T-helper 1 cell treated with Interleukin-12 subunit alpha and Interleukin-12 subunit beta and Interleukin-4 antibody, amounts not matched to agents 30 μg/mL and 1 μg/mL, for 36 hours (primary cell): ENCODE measurements at regions not wholly inside any gene's neighbourhood (a gene's known extent, or its start where the extent isn't known, plus 50 kb on each side); places are given as distances from the start of the nearest gene placed in this dataset.

ENCODE experiments used
- H3K27ac Mint-ChIP-seq: one replicate; pipeline ENCODE4 v1.8.0; 2021; ENCODE audit warnings: mild to moderate bottlenecking, mixed read lengths
- H3K27me3 Mint-ChIP-seq: one replicate; pipeline ENCODE4 v1.8.0; 2021; ENCODE audit warnings: low read depth, mixed read lengths
- H3K36me3 Mint-ChIP-seq: one replicate; pipeline ENCODE4 v1.8.0; 2021; ENCODE audit warnings: low read depth, mixed read lengths
- H3K4me1 Mint-ChIP-seq: one replicate; pipeline ENCODE4 v1.8.0; 2021; ENCODE audit warnings: low read depth, mixed read lengths
- H3K4me3 Mint-ChIP-seq: one replicate; pipeline ENCODE4 v1.8.0; 2021; ENCODE audit warnings: mild to moderate bottlenecking, moderate library complexity, mixed read lengths
- H3K9me3 Mint-ChIP-seq: one replicate; pipeline ENCODE4 v1.8.0; 2021; ENCODE audit warnings: mixed read lengths

DNA sequence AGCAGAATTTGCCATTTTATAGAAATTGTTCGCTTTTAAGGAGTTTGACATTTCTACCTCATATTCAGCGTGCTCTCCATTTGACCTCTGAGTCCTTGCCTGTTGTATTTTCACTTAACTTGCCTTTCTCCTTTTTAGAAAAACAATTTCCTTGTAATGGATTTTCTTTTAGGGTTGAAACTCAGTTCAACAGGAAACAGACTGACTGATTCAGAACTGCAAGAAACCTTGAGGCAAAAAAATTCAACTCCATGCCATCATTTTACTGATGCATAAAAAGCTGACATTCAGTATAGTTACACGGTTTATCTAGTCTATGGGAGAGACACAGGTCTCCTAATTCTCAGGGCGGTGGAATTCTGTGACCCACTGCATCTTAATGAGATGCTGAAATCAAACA lies 59.8 kb downstream of the MRPS30 start:
- Mint-ChIP-seq H3K27ac (no peak overlapping the region), H3K27me3 (peaks cover 9% of the 10 kb centered on the region), H3K4me1 (peaks cover 5% of the 10 kb centered on the region), H3K9me3 (no peaks in the 10 kb centered on the region), H3K4me3 (no peak overlapping the region), H3K36me3 (no peaks in the 10 kb centered on the region)

GRCh38 chr5:44869928-44870327 lies 61.2 kb downstream of the MRPS30 start:
- Mint-ChIP-seq H3K36me3 (peaks cover 2% of the 10 kb centered on the region), H3K9me3 (peaks cover 4% of the 10 kb centered on the region), H3K4me3 (no peak overlapping the region), H3K27me3 (peaks cover 5% of the 10 kb centered on the region), H3K4me1 (peaks cover 5% of the 10 kb centered on the region), H3K27ac (no peak overlapping the region)

GRCh38 chr5:44870430-44870829 lies 61.7 kb downstream of the MRPS30 start:
- Mint-ChIP-seq H3K9me3 (peaks cover 4% of the 10 kb centered on the region), H3K27ac (no peak overlapping the region), H3K4me3 (no peak overlapping the region), H3K36me3 (peaks cover 2% of the 10 kb centered on the region), H3K27me3 (peaks cover 5% of the 10 kb centered on the region), H3K4me1 (peaks cover 8% of the 10 kb centered on the region)

DNA sequence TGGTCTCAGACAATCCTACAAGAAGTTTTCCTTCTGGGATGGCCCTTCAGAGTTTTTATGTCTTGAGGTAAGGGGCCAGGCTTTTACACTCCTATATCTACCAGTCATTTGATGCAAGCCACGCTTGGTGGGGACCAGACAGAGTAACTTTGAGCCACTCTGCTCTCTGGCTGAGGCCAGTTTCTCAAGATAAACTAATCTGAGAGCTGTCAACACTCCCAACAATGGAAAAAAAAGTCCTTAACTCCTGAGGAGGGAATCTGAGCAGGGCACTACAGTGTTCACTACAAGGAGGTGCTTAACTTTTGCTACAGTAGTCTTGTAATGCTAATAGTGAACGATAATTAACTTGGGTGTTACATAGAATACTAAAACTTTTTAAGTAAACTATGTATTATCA lies 62.7 kb downstream of the MRPS30 start:
- no peak overlapping the region for H3K4me3 Mint-ChIP-seq
- H3K9me3 Mint-ChIP-seq, result peaks cover 8% of the 10 kb centered on the region
- H3K27me3 Mint-ChIP-seq, result no peaks in the 10 kb centered on the region
- no peak overlapping the region for H3K27ac Mint-ChIP-seq
- H3K36me3 Mint-ChIP-seq, result peaks cover 4% of the 10 kb centered on the region
- H3K4me1 Mint-ChIP-seq, result peaks cover 17% of the 10 kb centered on the region

DNA sequence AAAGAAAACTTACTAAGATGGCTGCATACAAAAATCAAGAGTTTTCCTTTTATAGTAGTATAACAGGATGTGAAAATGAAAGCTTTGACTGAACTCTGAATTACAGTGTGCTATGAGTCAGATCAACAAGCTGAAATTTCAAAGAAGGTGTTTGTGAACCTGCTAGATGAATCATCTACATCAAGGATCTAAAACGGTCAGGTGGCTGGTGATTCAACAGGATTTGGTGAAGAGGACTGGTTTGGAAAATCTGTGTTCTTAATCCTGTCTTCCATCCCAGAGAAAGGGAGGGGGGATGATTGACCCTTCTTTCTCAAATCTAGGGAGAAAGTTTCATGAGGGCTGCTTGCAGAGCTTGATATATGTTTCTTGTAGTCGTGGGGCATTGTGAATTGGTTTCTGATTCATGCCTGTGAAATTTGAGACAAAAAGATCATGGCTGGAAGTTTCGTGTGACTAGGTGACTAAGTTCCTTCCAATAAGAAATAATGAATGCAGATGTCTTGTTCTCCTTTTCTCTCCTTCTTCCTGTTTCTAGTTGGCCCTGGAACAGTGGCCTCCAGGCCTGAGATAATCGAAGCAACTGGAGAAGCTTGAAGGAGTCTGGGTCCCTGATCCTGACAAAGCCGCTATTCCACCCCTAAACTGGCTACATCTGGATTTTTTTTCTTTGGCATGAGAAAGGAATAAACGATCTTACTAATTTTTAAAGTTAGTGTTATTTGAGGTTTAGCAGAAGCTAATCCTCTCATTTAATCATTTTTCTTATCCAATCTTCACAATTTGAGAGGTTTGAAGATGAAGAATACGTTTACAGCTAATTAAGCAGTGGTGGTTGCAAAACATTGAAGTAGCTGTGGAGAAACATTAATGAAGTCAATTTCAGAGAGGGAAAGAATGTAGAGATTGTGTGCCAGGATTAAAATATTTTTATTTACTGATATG lies 67.2 kb downstream of the MRPS30 start:
- Mint-ChIP-seq H3K4me1 (peaks cover 12% of the 10 kb centered on the region), H3K27ac (peak overlapping the region; percentile 86), H3K36me3 (peaks cover 7% of the 10 kb centered on the region), H3K9me3 (peaks cover 8% of the 10 kb centered on the region), H3K27me3 (no peaks in the 10 kb centered on the region), H3K4me3 (peak overlapping the region; percentile 46)

DNA sequence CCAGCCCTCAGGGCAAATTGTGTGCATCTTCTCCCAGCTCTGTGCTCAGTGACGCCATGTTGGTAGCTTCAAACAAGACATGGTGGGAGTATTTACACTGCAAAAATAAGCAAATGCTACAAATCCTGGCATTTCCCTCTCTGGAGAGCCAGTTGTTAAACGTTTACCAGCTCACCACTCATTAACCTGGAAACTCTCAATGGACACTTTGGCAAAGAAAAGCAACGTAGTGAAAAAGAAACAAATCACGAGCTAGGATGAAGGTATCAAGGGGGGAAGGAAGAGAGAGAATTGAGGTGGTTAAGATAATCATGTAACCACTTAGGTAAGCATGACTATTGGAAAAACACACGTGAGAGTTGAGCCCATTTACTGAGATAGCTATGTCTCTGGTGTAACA lies 72.5 kb downstream of the MRPS30 start:
- H3K9me3 Mint-ChIP-seq, result peaks cover 7% of the 10 kb centered on the region
- peaks cover 4% of the 10 kb centered on the region for H3K4me1 Mint-ChIP-seq
- H3K4me3 Mint-ChIP-seq, result no peak overlapping the region
- H3K36me3 Mint-ChIP-seq, result peaks cover 3% of the 10 kb centered on the region
- H3K27ac Mint-ChIP-seq, result no peak overlapping the region
- H3K27me3 Mint-ChIP-seq, result no peaks in the 10 kb centered on the region

- Mint-ChIP-seq H3K4me1 (peaks cover 3% of the 10 kb centered on the region), H3K36me3 (no peaks in the 10 kb centered on the region), H3K27me3 (no peaks in the 10 kb centered on the region), H3K9me3 (peaks cover 6% of the 10 kb centered on the region), H3K27ac (no peak overlapping the region), H3K4me3 (no peak overlapping the region)
These were observed 75.3 kb downstream of the MRPS30 start for GRCh38 chr5:44884036-44884435.

DNA sequence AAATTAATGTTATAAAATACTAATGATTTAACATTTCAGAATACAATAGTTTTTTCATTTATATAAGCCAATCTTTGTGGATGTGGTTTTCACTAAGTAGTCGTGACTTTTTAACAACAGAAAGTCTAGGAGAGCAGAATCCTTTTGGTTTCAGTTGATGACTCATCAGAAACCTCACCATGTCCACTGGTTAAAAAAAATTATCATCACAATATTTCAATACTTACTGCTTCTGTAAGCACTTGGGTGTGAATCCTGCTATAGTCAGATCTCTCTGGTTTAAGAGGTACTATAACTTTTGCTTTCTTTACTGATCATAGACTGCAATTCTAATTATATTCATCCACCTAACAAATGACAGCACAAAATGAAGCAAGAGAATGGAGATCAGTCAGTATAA lies 77.2 kb downstream of the MRPS30 start:
- Mint-ChIP-seq H3K27me3 (no peaks in the 10 kb centered on the region), H3K4me1 (peaks cover 3% of the 10 kb centered on the region), H3K36me3 (no peaks in the 10 kb centered on the region), H3K4me3 (no peak overlapping the region), H3K27ac (no peak overlapping the region), H3K9me3 (peaks cover 6% of the 10 kb centered on the region)

DNA sequence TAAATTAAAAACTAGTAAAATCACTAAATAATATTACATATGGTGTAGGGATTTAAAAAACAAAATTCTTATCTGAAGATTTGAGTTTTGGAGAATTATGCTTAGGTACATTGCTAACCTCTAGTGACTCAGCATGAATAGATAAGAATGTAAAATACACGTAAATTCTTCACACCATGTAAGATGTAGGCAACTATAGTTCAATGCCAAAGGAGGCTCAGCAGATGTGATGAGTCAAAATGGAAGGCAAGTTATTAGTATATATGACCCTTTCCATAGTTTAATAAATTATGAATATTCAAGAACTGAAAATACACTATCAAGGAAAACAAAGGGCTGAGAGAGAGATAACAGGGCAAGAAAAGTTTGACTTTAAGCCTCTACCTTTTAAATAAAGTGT lies 79.0 kb downstream of the MRPS30 start:
- Mint-ChIP-seq H3K4me1 (peaks cover 3% of the 10 kb centered on the region), H3K4me3 (no peak overlapping the region), H3K9me3 (peaks cover 14% of the 10 kb centered on the region), H3K27ac (no peak overlapping the region), H3K27me3 (no peaks in the 10 kb centered on the region), H3K36me3 (no peaks in the 10 kb centered on the region)

GRCh38 chr5:44888435-44888834 lies 79.7 kb downstream of the MRPS30 start:
- Mint-ChIP-seq H3K36me3 (no peaks in the 10 kb centered on the region), H3K4me3 (no peak overlapping the region), H3K27ac (no peak overlapping the region), H3K27me3 (no peaks in the 10 kb centered on the region), H3K9me3 (peaks cover 12% of the 10 kb centered on the region), H3K4me1 (peaks cover 3% of the 10 kb centered on the region)

GRCh38 chr5:44891116-44891515 lies 82.4 kb downstream of the MRPS30 start:
- no peaks in the 10 kb centered on the region for H3K36me3 Mint-ChIP-seq
- no peaks in the 10 kb centered on the region for H3K27me3 Mint-ChIP-seq
- peaks cover 18% of the 10 kb centered on the region for H3K9me3 Mint-ChIP-seq
- no peak overlapping the region for H3K27ac Mint-ChIP-seq
- H3K4me3 Mint-ChIP-seq, result no peak overlapping the region
- H3K4me1 Mint-ChIP-seq, result peaks cover under 1% of the 10 kb centered on the region

DNA sequence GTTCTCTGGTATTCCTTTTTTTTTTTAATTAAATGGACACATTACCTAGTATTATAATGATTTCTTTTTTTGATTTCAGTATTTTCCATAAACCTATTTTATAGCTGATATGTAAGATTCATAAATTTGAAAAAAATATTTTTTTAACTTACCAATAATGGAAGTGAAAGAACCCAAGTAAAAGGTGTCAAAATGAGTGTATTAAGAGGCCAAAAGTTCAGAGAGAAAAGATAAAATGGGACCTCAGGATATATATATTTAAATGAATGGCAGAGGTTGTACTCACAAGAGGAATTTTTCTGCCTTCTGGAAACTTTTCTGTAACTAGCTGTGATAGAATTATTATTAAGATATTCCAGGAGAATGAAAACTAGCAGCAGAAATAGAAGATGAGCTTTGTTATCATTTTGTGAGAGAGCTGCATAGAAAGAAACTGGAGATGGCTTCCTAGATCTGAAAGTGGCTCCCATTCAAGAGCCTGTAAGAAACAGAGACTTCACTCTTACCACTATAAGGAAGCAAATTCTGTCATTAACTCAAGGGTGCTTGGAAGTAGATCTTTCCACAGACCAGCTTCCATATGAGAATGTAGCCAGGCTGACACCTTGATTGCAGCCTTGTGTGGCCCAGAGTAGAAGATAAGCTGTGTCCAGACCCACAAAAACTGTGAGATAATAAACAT lies 91.7 kb downstream of the MRPS30 start:
- Mint-ChIP-seq H3K4me3 (no peak overlapping the region), H3K4me1 (peaks cover 2% of the 10 kb centered on the region), H3K9me3 (no peaks in the 10 kb centered on the region), H3K27ac (no peak overlapping the region), H3K27me3 (no peaks in the 10 kb centered on the region), H3K36me3 (no peaks in the 10 kb centered on the region)

DNA sequence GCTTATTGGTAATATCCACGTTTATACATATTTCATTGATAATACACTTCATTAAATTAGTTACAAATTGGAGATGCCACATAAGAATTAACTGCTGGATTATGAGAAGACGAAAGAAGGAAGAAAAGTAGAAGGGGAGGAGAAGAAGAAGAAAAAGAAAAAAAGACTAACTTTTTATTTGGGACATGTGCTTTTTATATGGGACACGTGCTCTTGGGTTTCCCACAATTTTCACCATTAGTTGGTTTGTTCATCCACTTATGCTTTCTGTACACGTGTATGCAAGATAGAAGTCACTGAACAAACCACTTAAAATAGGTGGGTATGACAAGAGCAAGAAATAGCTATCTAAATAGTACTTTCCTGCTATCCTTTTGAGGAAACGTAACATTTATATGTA lies 98.6 kb downstream of the MRPS30 start:
- Mint-ChIP-seq H3K27me3 (no peaks in the 10 kb centered on the region), H3K4me3 (no peak overlapping the region), H3K4me1 (no peaks in the 10 kb centered on the region), H3K36me3 (no peaks in the 10 kb centered on the region), H3K9me3 (no peaks in the 10 kb centered on the region), H3K27ac (no peak overlapping the region)

GRCh38 chr5:44909004-44909403 lies 100.3 kb downstream of the MRPS30 start:
- H3K4me3 Mint-ChIP-seq, result no peak overlapping the region
- H3K36me3 Mint-ChIP-seq, result no peaks in the 10 kb centered on the region
- H3K27ac Mint-ChIP-seq, result no peak overlapping the region
- no peaks in the 10 kb centered on the region for H3K9me3 Mint-ChIP-seq
- H3K27me3 Mint-ChIP-seq, result no peaks in the 10 kb centered on the region
- no peaks in the 10 kb centered on the region for H3K4me1 Mint-ChIP-seq

GRCh38 chr5:44911501-44911900 lies 102.8 kb downstream of the MRPS30 start:
- Mint-ChIP-seq H3K9me3 (no peaks in the 10 kb centered on the region), H3K27ac (no peak overlapping the region), H3K36me3 (no peaks in the 10 kb centered on the region), H3K4me1 (no peaks in the 10 kb centered on the region), H3K4me3 (no peak overlapping the region), H3K27me3 (no peaks in the 10 kb centered on the region)
